ENCODE measurements at regions not wholly inside any gene's neighbourhood (a gene's known extent, or its start where the extent isn't known, plus 50 kb on each side); places are given as distances from the start of the nearest gene placed in this dataset.
"Not testable (repeated sequence)": the region's sequence is repeated elsewhere in the genome, so short reads cannot be mapped to it uniquely, and the experiment has no call there.

DNA sequence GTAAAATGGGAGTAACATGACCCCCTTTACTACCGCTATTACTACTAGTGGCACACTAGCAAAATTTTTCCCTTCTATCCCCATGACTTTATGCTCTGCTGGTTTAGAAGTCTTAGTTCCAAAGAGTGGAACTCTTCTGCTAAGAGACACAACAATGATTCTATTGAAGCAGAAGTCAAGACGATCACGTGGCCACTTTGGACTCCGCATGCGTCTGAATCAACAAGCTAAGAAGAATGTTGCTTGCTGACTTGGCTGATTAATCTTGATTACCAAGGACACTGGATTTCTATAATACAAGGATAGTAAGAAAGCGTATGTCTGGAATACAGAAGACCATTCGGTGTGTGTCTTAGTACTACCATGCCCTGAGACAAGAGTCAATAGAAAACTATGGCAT, 244.7 kb upstream of the BTBD3 start:
- no peak for DNase-seq

DNA sequence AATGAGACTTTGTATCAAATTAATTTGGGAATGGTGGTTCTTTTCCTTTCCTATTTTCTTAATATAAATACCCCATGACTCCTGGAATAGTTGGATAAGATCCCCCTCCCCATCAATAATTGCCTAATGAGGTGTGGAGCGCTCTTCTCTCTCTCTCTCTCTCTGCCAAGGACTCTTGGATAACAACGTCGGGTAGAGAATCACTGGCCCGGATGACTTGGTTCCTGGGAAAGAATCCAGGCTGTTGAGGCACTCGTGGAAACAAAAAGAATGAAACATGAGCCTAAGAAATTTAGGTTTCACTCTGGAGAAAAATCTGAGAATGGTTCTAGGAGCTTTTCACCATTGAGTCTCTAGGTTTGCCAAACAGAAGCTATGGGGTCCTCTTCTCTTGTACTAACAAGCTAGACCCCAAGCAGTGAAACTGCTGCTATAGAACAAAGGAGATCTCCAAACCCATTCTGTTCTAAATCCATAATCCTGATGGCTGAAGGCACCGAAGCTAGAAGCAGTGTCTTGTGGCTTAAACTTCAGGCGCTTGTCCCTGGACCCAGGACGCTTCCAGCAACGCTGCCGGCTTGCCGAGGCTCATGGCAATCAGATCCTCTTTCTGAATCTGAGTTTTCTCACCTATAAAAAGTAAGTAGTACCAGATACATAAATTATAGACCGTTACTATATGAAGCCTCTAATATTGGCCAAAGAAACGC, 241.6 kb upstream of the BTBD3 start:
- no peak for DNase-seq

GRCh38 chr20:11676630-11677287, 240.9 kb upstream of the BTBD3 start:
- peak; percentile 20 for DNase-seq

DNA sequence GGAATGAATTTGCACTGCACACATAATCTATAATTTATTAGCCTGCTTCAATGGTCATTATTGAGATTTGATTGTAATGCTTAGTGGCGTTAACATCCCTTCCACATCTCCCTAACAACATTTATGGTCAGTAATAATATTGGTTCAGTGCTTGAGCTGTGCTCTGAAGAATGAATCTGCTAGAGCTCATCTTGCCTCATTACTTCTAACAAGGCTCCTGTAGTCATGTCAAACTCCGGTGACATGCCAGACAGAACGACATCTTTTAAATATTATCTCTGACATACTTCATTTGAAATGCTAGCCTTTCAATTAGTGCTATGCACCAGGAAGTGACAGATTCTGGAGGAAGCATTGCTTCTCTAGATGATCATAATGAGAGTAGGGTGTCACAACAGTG, 240.3 kb upstream of the BTBD3 start:
- DNase-seq = no peak

DNA sequence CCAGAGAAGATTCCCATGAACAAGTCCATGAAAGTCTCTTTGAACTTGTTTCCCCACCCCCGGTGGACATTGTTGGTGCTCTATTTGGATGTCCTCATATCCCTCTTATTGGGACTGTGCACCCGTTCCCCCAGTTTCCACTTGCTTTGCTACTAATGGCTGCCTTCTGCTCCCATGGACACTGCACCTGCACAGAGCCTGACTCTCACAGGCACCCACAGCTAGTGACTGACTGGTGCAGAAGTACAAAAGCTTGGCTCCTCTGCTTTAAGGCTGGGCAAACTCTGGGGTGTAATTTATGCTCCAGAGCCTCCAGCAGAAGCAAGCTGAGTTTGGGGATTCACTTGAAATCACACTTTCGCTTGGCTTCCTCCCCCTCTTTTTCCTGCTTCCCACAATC, 239.9 kb upstream of the BTBD3 start:
- DNase-seq = no peak

- DNase-seq = no peak
Observed at GRCh38 chr20:11682285-11682684, 235.4 kb upstream of the BTBD3 start.

DNA sequence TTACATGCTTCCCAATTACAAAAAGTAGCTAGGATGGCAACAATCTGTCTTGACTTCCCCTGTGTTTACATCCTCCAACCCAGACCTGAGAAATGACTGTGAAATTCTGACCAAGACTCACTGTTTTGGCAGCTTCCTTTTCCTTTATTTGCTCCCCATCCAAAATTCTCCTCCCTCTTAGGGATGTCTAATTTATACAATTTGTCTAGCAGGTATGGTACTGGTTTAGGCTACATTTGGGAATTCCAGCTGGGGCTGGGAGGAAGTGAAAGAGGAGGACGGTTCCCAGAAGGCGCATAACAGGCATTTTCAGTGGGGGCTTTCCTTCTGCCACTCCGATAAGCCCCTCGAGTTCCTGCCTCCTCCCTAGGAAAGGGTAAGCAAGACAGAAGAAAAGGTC, 231.5 kb upstream of the BTBD3 start:
- DNase-seq = no peak

DNA sequence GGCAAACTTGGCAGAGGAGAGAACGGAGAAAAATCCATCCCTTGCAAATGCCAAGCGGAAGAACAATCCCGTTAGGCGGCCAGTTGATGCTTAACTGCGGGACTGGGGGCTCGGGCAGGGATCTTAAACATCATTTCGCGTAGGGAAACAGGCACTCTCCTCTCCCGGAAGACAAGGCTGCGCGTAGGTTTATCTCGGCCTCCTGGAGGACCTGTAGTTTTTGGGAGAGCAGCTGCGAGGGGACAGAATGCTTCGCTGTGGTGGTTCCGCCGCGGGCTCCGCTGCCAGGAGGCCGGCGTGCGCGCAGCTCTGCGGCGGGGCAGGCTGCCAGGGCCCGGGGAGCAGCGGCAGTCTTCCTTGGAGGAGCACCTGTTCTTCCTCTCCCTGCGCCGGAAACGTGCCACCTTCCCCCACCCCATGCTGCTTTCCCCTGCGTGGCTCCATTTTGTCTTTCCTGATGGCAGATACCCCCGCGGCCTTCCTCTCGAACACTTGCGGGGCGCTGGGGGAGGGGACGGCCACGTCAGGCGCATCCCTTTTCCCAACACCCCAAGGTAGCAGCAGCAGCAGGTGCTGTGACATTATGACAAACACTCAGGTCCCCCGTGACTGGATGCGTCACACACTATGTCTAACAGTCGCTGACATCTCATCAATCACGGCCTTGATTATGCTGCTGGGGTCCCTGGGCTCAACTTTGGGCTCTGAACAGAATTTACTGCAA, 230.7 kb upstream of the BTBD3 start:
- peak; percentile 65 for DNase-seq

- DNase-seq = peak; percentile 53
Observed at GRCh38 chr20:11687546-11688292, 230.0 kb upstream of the BTBD3 start.

DNA sequence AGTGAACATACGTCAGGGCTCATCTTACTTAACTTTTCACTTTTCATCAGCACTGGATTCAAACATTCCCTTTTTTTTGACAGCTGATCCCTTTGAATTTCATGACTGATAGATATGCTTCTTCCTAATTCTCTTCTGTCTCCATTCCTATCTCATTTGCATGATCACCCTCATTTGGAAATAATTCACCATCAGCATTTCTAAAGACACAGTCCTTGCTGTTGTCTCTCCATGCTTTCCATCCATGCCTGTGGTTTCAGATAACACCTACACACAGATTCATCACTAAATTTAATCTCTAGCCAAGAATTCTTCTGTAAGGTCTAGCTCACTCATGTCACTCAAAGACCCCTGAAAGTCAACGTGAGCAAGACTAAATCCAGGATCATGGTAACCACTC, 228.4 kb upstream of the BTBD3 start:
- DNase-seq = no peak

- no peak for DNase-seq
Observed at GRCh38 chr20:11691766-11692165, 225.9 kb upstream of the BTBD3 start.

- no peak for DNase-seq
Observed at GRCh38 chr20:11692567-11692966, 225.1 kb upstream of the BTBD3 start.

- no peak for DNase-seq
Observed at GRCh38 chr20:11694467-11694866, 223.2 kb upstream of the BTBD3 start.

- no peak for DNase-seq
Observed at GRCh38 chr20:11697055-11697454, 220.6 kb upstream of the BTBD3 start.

GRCh38 chr20:11697646-11698045, 220.0 kb upstream of the BTBD3 start:
- DNase-seq = no peak

GRCh38 chr20:11698124-11698523, 219.6 kb upstream of the BTBD3 start:
- no peak for DNase-seq

- no peak for DNase-seq
Observed at GRCh38 chr20:11700831-11701230, 216.9 kb upstream of the BTBD3 start.

DNA sequence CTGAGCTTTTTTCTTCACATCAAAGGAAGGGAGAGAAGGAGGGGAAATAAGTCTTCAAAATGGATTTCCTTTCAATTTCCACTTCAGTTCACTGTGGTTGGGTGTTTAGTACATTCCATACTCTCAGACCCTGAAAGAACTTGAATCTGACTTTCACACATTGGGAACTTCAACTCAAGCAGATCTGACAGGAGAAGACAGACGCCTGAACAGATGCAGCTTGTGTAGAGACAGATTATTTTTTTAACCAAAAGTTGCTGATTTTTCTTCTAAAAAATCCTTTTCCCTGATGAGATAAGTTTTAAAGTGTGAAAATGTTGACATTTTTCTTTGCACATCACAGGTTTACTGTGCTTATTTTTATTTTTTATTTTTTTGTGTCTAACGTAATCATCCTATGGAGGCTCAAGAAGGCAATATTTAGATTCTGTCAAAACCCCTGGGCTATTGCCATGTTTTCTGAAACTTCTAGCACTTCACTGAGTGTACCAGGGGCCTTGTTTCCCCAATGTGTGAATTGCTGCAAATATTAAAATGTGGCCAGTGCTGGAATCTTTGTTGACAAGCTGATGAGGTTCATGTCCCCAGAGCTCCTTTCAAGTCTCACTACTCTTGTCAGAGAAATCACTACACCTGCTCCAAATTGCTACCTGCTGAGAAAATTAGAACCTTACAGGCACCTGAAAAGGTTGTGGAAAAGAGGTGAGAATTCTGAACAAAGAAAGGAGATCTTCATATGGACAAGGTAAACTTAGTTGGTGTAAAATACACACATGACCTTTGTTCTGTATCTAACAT, 214.8 kb upstream of the BTBD3 start:
- peak; percentile 78 for DNase-seq

GRCh38 chr20:11705512-11705911, 212.2 kb upstream of the BTBD3 start:
- no peak for DNase-seq

DNA sequence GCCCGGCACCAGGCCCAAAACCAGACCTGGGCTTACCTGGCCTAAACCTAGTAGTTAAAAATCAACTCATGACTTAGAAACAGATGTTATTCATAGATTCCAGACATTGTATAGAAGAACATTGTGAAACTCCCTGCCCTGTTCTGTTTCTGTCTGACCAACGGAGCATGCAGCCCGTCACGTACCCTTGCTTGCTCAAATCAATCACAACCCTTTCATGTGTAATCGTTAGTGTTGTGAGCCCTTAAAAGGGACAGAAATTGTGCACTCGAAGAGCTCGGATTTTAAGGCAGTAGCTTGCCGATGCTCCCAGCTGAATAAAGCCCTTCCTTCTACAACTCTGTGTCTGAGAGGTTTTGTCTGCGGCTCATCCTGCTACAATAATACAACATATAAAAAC, 209.5 kb upstream of the BTBD3 start:
- DNase-seq = not testable (repeated sequence)

DNA sequence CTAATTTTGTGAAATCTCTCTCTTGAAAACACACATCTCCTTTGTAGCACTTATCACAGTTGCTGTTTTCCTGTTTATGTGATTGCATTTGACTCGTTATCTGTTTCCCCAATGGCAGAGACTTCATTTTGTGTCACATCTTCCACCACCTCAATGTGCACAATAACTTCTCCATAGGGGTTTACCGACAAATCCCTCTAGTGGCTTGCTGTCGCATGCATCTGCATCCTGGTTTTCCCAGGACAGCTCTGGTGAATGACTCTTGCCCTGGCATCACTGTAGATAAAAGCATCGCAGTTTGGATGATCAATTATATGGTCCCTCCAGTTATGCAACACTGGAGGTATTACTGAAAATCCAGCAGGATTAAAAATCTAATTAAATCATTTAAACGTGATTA, 206.5 kb upstream of the BTBD3 start:
- DNase-seq = no peak

DNA sequence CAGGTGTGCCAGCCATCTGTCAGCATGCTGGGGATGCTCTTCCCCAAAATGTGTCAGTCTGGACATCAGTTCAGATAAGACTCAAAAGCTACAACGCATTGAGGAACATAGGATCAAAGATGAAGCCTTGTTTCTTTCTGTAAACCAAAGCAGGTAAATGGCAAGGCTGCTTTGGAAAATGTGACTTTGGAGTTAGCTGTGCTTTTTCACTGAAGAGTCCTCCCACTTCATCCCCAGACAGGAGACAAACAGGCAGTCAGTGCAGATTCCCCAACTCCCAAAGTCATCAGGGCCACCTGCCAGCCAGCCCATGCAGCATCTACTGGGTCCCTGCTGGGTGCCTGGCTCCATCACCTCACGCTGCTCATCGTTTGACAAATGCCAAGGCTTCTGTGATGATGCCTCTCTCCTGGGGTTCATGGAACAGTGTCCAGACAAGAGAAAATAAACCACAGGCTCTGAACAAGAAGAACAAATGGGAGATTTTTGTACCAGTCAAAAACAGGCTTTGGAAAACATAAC, 205.0 kb upstream of the BTBD3 start:
- DNase-seq = peak; percentile 27

All from COR-L47 (cell line).